ENCODE measurements at regions not wholly inside any gene's neighbourhood (a gene's known extent, or its start where the extent isn't known, plus 50 kb on each side); places are given as distances from the start of the nearest gene placed in this dataset.

DNA sequence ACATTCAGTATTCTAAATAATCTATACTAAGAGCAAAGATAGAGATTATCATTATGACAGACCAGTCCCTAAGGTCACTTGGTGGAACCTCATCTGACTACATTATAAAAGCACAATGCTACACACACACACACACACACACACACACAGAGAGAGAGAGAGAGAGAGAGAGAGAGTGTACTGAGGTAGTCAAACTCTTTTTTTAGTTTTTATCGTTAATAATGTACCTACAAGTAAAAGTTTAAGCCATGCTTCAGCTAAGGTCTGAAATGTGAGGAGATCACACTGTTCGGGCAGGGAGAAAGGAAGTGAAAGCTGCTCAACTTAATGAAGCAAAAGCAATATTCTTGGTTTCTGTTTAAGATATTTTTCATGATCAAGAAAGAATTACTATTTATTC, 75.8 kb upstream of the CCDC160 start:
- peaks cover 0 to 8% of the 10 kb centered on the region in 2 donors for H3K27me3 Mint-ChIP-seq
- no peak for DNase-seq

DNA sequence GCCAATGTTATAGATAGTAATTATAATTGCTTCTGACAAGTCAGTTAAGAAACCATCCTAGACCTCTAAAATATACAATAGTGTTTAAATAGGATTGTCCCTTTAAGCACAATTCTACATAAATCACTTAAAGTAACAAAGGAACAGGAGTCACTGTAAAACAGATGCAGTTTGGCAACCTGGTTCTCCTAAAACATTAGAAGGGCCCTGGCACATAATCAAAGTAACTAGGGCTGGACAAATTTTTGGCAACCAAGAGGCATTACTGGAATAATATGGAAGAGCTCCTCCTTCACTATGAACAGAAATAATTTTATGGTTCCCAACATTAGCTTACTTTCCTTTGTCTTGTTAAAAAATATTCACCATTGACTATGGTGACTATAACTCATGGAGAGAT, 75.0 kb upstream of the CCDC160 start:
- Mint-ChIP-seq H3K27ac (no peak overlapping the region), H3K27me3 (peaks cover 0 to 10% of the 10 kb centered on the region in 2 donors), H3K4me1 (peaks cover 6 to 14% of the 10 kb centered on the region in 2 donors), H3K36me3 (no peaks in the 10 kb centered on the region), H3K4me3 (no peak overlapping the region), H3K9me3 (no peaks in the 10 kb centered on the region)
- ATAC-seq (replicated peaks) (no peak), DNase-seq (no peak)

More for the DNA sequence above, 75.8 kb upstream of the CCDC160 start:
- no peak overlapping the region for H3K27ac Mint-ChIP-seq
- peaks cover 6 to 14% of the 10 kb centered on the region in 2 donors for H3K4me1 Mint-ChIP-seq
- H3K36me3 Mint-ChIP-seq, result no peaks in the 10 kb centered on the region
- no peaks in the 10 kb centered on the region for H3K9me3 Mint-ChIP-seq
- ATAC-seq (replicated peaks), result peak; percentile 79 to 82
- peak overlapping the region in 1 of 2 donors; percentile 7 for H3K4me3 Mint-ChIP-seq

DNA sequence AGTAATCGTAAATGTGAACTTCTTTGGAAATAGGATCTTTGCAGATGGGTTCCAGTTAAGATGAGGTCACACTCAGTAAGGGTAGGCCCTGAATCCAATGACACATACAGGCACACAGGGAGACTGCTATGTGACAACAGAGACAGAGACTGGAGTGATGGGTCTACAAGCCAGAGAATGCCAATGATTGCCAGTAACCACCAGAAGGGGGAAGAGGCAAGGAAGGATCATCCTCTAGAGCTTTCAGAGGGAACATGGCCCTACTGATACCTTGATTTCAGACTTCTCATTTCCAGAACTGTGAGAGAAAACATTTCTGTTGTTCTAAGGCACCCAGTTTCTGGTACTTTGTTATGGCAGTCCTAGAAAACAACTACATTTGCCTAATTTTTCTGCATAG, 73.1 kb upstream of the CCDC160 start:
- no peaks in the 10 kb centered on the region for H3K36me3 Mint-ChIP-seq
- H3K4me1 Mint-ChIP-seq, result peaks cover 6 to 14% of the 10 kb centered on the region in 2 donors
- H3K27me3 Mint-ChIP-seq, result peaks cover 0 to 10% of the 10 kb centered on the region in 2 donors
- ATAC-seq (replicated peaks) (no peak), DNase-seq (no peak)
- no peak overlapping the region for H3K27ac Mint-ChIP-seq
- H3K9me3 Mint-ChIP-seq, result no peaks in the 10 kb centered on the region
- H3K4me3 Mint-ChIP-seq, result no peak overlapping the region

DNA sequence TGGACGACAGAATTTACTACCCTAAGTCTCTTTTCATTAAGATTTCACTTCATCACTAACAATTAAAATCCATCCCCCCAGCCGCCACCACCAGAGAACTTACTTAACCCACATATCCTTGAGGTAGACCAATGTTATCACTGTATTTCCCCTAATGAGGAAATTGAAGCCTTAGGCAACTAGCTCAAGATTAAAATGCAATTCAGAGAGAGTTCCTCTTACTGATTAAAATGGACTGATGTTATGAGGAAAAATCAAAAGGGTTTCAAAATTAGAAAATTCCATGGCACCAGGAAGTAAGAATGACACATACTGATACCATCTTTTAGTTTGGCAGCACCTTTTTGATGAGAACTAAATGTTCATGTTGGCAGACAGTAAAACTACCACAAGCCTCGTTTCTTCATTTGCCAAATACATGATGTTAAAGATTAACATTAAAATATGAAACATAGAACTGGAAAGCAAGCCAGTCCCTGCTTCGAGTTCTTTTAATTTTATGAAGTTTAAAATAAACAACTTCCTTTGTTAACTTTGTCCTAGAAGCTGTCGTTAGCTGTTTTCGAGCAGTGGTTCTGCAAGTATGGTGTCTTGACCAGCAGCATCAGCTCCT, 69.3 kb upstream of the CCDC160 start:
- Mint-ChIP-seq H3K27ac (no peak overlapping the region), H3K4me3 (no peak overlapping the region), H3K9me3 (peaks cover 1 to 4% of the 10 kb centered on the region in 2 donors), H3K36me3 (peaks cover 3 to 4% of the 10 kb centered on the region in 2 donors), H3K27me3 (peaks cover 0 to 7% of the 10 kb centered on the region in 2 donors), H3K4me1 (peaks cover 2 to 6% of the 10 kb centered on the region in 2 donors)
- ATAC-seq (replicated peaks) (no peak), DNase-seq (no peak)

DNA sequence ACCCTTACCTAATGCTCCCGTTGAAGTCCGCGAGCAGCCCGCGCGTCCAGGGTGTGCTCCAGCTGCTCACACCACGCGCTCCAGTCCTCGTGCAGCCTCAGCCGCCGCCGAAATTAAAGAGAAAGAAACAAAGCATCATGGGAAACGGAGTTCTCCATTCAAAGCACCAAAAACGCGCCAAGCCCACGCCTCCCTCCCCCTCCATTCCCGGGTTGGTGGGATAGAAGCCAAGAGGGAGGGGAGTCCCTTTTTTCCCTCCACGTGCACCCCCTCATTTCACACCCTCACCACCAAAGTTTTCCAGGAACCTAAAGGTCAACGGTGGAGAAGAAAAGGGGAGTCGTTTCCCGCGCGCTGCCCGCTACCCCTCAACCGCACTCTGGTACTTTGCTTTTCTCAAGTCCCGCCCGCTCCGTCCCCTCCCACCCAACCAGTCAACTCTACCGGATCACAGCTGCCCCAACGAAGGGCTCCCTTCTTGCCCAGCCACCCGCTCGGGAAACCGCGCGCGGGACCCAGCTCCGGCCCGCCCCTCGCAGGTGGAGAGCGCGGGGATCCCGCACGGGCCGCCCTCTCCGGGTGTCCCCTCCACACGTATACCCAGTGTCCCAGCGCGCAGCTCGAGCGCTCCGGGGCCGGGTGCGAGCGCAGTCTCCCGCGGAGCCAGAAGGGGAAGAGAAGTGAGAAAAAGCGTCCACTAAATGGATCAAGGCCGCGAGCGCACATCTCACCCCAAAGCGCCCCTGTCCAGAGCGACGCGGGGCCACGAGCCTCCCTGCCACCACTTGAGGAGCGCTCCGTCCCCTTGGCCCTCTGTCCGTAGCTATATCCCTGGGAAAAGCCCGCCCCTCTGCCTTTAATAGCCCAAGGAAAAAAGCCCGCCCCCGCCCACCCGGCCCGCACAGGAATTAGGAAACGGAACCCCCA, 65.1 kb upstream of the CCDC160 start:
- Mint-ChIP-seq H3K9me3 (peaks cover 1 to 4% of the 10 kb centered on the region in 2 donors), H3K36me3 (peaks cover 3 to 7% of the 10 kb centered on the region in 2 donors), H3K4me3 (peak overlapping the region; percentile 78 to 87), H3K4me1 (peaks cover 2 to 6% of the 10 kb centered on the region in 2 donors), H3K27ac (peak overlapping the region; percentile 65), H3K27me3 (peaks cover 0 to 9% of the 10 kb centered on the region in 2 donors)
- peak; percentile 70 to 74 for ATAC-seq (replicated peaks)
- peak; percentile 31 for DNase-seq

DNA sequence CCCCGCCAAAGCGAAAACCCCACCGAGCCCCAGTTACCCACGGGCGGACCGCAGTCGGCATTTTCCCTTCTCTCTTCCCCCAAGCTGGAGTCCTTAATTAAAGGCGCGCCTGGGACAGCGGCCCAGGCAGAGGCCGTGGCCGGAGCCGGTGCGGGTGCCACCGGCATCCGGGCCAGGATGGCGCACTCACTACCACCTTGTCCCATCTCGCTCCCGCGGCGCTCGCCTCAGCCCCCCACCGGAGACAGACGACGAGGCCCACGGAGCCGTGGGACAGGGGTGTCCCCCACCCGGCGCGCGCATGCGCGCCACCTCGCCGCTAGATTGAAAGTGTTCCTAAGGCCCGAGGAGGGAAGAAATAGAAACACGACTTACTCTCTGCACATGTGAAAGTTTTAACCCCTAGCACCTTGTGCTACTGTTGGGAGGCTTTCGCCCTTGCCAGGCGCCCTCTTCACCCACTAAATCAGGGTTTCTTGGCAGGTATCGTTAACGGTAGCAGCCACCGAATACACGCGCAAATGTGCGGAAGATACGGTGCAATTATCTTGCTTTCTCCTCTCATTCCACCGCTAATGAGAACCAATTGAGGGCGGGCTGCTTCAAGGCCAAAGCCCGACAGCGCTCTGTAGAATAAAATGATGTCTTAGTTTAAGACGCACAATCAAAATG, 64.3 kb upstream of the CCDC160 start:
- H3K27ac Mint-ChIP-seq, result peak overlapping the region; percentile 77
- ATAC-seq (replicated peaks), result peak; percentile 50 to 60
- H3K36me3 Mint-ChIP-seq, result peaks cover 3 to 7% of the 10 kb centered on the region in 2 donors
- peak overlapping the region; percentile 78 to 87 for H3K4me3 Mint-ChIP-seq
- peaks cover 0 to 9% of the 10 kb centered on the region in 2 donors for H3K27me3 Mint-ChIP-seq
- peak; percentile 14 for DNase-seq
- H3K4me1 Mint-ChIP-seq, result peaks cover 2 to 6% of the 10 kb centered on the region in 2 donors
- H3K9me3 Mint-ChIP-seq, result peaks cover 1 to 4% of the 10 kb centered on the region in 2 donors

DNA sequence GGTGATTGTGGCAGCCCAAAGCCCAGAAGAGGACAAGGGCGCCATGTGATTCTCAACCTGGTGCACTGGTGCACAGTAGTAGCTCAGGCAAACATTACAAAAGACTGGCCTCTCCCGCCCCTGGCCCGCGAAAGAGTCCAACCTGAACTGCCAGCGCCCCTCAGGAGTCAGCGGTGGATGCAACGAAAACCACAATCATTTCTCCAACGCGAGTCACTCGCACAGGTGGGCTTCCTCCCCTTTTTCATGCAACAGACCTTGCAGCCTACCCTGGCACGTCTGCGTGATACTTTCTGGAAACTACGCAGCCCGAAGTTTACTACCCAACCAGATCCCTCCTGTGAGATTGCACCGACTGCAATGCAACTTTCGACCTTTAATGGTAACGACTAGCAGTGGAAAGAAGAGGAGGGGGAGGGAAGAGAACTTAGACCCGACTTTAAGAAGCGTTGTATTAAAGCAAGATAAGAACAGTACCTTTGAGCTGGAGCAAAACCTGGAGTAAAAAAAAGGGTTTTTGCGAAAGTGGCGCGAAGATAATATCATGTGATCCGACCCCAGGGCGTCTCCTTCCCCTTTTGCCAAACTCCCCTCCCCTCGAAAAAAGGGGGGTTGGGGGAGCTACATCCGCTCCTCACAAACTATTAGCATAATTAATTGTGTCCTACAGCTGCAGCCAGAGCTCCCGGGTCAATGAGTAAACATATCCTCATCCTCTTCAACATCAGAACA, 63.3 kb upstream of the CCDC160 start:
- H3K27me3 Mint-ChIP-seq, result peaks cover 0 to 9% of the 10 kb centered on the region in 2 donors
- peak in 1 of 2 donors; percentile 36 for ATAC-seq (replicated peaks)
- no peak for DNase-seq
- peaks cover 2 to 6% of the 10 kb centered on the region in 2 donors for H3K4me1 Mint-ChIP-seq
- H3K36me3 Mint-ChIP-seq, result peaks cover 3 to 7% of the 10 kb centered on the region in 2 donors
- peak overlapping the region; percentile 78 to 87 for H3K4me3 Mint-ChIP-seq
- no peak overlapping the region for H3K27ac Mint-ChIP-seq
- H3K9me3 Mint-ChIP-seq, result peaks cover 1 to 4% of the 10 kb centered on the region in 2 donors

DNA sequence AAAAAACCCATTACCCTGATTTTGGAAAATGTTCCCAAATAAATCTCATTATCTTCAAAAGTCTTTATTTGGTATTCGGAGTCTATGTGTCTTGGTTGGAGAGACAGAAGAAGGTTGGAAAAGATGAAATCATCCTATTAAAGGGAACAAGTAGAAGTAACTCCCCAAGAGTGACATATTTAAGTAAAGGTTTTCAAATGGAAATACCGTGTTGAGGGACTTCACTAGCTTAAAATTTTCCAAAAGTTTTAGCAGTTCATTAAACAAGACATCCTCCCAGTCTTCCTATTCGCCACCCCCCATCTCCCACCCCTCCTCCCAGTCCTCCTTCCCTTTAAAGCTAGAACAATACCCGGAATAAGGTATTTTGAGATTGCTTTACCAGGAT, 62.7 kb upstream of the CCDC160 start:
- no peak overlapping the region for H3K27ac Mint-ChIP-seq

DNA sequence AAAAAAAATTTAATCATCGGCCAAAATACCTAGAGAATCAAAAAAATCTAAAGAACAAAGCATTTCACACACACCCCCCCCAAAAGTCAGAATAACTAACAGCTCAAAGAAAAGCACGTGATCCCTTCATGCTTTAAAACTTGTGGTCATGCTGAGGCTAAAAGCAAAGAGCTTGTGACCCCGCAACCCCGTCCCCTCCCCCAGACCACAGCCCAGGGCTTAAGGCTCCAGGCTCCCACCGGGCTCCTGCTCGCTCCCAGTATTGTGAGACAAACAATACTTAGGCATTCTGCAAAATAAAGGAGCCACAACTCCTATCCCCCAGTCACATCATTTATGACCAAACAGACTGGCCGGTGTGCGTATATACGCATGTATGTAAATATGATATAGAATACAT, 62.1 kb upstream of the CCDC160 start:
- H3K27ac Mint-ChIP-seq, result no peak overlapping the region
- ATAC-seq (replicated peaks) (no peak), DNase-seq (no peak)
- peaks cover 1 to 4% of the 10 kb centered on the region in 2 donors for H3K9me3 Mint-ChIP-seq
- H3K27me3 Mint-ChIP-seq, result peaks cover 0 to 9% of the 10 kb centered on the region in 2 donors
- peaks cover 2 to 7% of the 10 kb centered on the region in 2 donors for H3K36me3 Mint-ChIP-seq
- peaks cover 2 to 6% of the 10 kb centered on the region in 2 donors for H3K4me1 Mint-ChIP-seq
- no peak overlapping the region for H3K4me3 Mint-ChIP-seq

More for the DNA sequence above, 62.7 kb upstream of the CCDC160 start:
- Mint-ChIP-seq H3K36me3 (peaks cover 3 to 7% of the 10 kb centered on the region in 2 donors), H3K4me1 (peaks cover 2 to 6% of the 10 kb centered on the region in 2 donors), H3K4me3 (peak overlapping the region; percentile 78 to 87), H3K9me3 (peaks cover 1 to 4% of the 10 kb centered on the region in 2 donors), H3K27me3 (peaks cover 0 to 9% of the 10 kb centered on the region in 2 donors)
- ATAC-seq (replicated peaks) (no peak), DNase-seq (no peak)

DNA sequence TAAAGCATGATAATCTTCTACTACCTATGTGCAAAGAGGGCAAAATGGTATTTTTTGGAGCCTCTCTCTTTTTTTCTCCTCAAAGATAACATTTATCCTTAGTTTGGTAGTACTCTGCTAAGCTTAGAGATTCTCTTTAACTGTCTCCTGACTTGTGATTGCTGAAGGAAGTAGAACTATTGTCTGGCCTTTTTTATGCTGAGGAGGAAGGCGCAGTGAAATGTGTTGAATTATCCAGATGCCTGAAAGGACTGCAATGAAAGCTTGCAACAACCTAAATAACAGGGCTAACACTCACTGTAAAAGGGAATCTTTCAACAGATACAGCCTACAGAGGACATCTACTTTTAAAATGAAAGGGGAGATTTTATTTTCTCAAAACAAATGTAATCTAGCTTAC, 59.5 kb upstream of the CCDC160 start:
- DNase-seq (no peak), ATAC-seq (replicated peaks) (no peak)
- H3K36me3 Mint-ChIP-seq, result peaks cover 0 to 3% of the 10 kb centered on the region in 2 donors
- H3K27ac Mint-ChIP-seq, result no peak overlapping the region
- no peak overlapping the region for H3K4me3 Mint-ChIP-seq
- no peaks in the 10 kb centered on the region for H3K9me3 Mint-ChIP-seq
- peaks cover 6 to 21% of the 10 kb centered on the region in 2 donors for H3K27me3 Mint-ChIP-seq
- H3K4me1 Mint-ChIP-seq, result no peaks in the 10 kb centered on the region

DNA sequence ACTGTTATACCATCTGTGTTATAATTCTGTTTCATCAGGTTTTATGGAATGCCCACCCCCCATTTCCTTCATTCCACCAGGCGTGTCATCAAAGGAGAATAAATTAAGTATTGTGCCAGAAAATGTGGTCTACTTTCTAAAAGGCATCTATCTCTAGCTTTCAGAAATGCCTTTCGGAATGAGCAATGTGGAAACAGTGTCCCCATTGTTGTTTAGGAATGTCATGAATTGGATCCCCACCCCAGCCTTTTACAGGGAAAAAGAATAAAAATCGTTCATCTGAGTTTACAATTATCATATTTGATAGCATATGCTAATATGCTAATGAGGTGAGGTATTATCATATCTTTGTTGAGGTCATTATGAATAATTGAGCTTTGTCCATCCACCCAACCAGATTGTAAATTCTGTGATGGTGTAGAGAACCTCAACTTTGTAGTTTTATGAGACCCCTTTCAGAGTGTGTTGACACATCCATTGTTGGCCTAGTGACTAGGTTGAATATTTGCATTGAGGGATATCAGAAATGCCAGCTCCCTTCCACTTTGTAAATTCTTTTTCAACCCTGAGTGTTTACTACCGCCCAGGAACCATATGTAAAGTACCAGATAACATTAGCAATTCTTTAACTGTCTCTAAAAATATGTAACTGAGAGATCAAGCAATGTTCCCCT, 56.2 kb upstream of the CCDC160 start:
- Mint-ChIP-seq H3K9me3 (no peaks in the 10 kb centered on the region), H3K36me3 (no peaks in the 10 kb centered on the region), H3K27ac (no peak overlapping the region), H3K27me3 (peaks cover 6 to 15% of the 10 kb centered on the region in 2 donors), H3K4me1 (no peaks in the 10 kb centered on the region), H3K4me3 (no peak overlapping the region)
- DNase-seq (no peak), ATAC-seq (replicated peaks) (no peak)

DNA sequence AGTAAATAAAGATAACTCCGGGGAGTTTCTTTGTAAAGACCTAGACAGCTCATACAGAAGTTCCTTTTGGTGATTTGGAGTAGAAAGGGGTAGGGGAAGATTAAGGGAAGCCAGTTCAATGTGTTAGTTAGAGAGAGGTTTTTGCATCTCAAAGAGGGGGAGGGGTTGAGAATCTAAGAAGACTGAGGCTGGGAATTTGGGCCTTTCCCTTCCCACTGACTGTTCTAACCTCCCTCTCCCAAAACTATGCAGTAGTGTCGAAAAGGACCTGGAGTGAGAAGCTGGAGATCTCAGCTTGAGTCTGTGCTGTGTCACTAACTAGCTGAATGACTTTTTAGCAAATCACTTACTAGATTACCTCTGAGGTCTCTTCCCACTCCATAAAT, 55.7 kb upstream of the CCDC160 start:
- Mint-ChIP-seq H3K4me3 (no peak overlapping the region), H3K9me3 (no peaks in the 10 kb centered on the region), H3K4me1 (no peaks in the 10 kb centered on the region), H3K27me3 (peaks cover 6 to 15% of the 10 kb centered on the region in 2 donors), H3K36me3 (no peaks in the 10 kb centered on the region), H3K27ac (no peak overlapping the region)
- ATAC-seq (replicated peaks) (no peak), DNase-seq (no peak)

DNA sequence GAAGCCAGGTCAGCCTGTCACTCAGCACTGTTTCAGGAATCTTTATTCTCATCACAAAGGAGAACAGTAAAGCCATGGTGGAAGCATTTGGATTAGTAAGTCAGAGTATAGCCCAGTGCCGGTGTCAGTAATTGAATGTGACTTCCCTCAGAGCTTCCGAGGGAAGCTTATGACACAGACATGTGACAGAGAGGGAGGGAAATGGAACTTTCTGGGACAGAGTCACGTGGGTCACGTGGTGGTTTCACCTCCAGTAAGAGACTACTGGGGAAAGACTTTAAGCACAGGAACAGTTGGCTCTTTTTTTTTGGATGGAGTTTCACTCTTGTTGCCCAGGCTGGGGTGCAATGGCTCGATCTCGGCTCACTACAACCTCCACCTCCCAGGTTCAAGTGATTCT, 53.3 kb upstream of the CCDC160 start:
- Mint-ChIP-seq H3K36me3 (no peaks in the 10 kb centered on the region), H3K4me1 (no peaks in the 10 kb centered on the region), H3K27me3 (peaks cover 6 to 15% of the 10 kb centered on the region in 2 donors), H3K4me3 (no peak overlapping the region), H3K27ac (no peak overlapping the region), H3K9me3 (no peaks in the 10 kb centered on the region)
- no peak for ATAC-seq (replicated peaks)
- no peak for DNase-seq

Data from stimulated activated naive B cell treated with anti-CD40 and anti-IgM and Interleukin-4, amounts not matched to agents 10 μg/mL and 1 μg/mL and 100 μg/mL, for 72 hours (primary cell).